H1 (cell line): ENCODE measurements at regions not wholly inside any gene's neighbourhood (a gene's known extent, or its start where the extent isn't known, plus 50 kb on each side); places are given as distances from the start of the nearest gene placed in this dataset.

Experiments
- CTCF ChIA-PET: fragments of 300-600 bp; sonication (Branson Sonifier 250); formaldehyde crosslinking; loops from one replicate; lab custom pipeline; 2021; ENCODE audit not compliant: partially characterized antibody; lab: Charles Lee
- POLR2A ChIA-PET: fragments of 300-600 bp; sonication (Branson Sonifier 250); formaldehyde crosslinking; loops from one replicate; lab custom pipeline; 2021; ENCODE audit warnings: inconsistent platforms; ENCODE audit not compliant: partially characterized antibody; lab: Charles Lee
- DNase-seq, 2 experiments: peaks; one replicate each; pipeline versions ENCODE4 v3.0.0 to v3.0.0-alpha.2; 2010 to 2022; ENCODE audit warnings: low spot score in 2 of 2, low read depth in 1 of 2, mixed read lengths in 1 of 2
- FAIRE-seq: peaks from 2 replicates; lab custom pipeline; 2011; peaks lifted over from hg19 to GRCh38; lab: Jason Lieb, UNC
- H2AFZ ChIP-seq: 2 replicates; pipeline ENCODE4 v1.8.1; 2012; ENCODE audit warnings: low read length, inconsistent platforms
- H2AK5ac ChIP-seq: 2 replicates; pipeline ENCODE4 v1.6.1; 2013; ENCODE audit warnings: low read depth, low read length
- H2BK120ac ChIP-seq: replicated peaks from 2 replicates; pipeline ENCODE3; 2013; ENCODE audit warnings: low read depth, low read length, inconsistent platforms
- H2BK12ac ChIP-seq: 2 replicates; pipeline ENCODE4 v1.6.1; 2013; ENCODE audit warnings: low read depth, low read length
- H2BK15ac ChIP-seq: 2 replicates; pipeline ENCODE4 v1.6.1; 2013; ENCODE audit warnings: low read length
- H2BK20ac ChIP-seq: 2 replicates; pipeline ENCODE4 v1.6.1; 2013; ENCODE audit warnings: low read length
- H2BK5ac ChIP-seq: 2 replicates; pipeline ENCODE4 v1.6.1; 2013; ENCODE audit warnings: low read depth, low read length
- H3K14ac ChIP-seq: 2 replicates; pipeline ENCODE4 v1.6.1; 2013; ENCODE audit warnings: inconsistent platforms; ENCODE audit not compliant: insufficient read length
- H3K18ac ChIP-seq: 2 replicates; pipeline ENCODE4 v1.6.1; 2013; ENCODE audit warnings: low read length; ENCODE audit errors: extremely low read depth
- H3K23ac ChIP-seq: 2 replicates; pipeline ENCODE4 v1.6.1; 2013; ENCODE audit warnings: inconsistent platforms; ENCODE audit not compliant: insufficient read length
- H3K23me2 ChIP-seq: 2 replicates; pipeline ENCODE4 v1.6.1; 2013; ENCODE audit warnings: low read depth, low read length
- H3K27ac ChIP-seq: 2 replicates; pipeline ENCODE4 v1.6.1; 2011; ENCODE audit warnings: low read depth, low read length, inconsistent platforms
- H3K27me3 ChIP-seq, 4 experiments: replicated peaks in 1 of 4; 1 replicate in 1 of 4; 2 replicates in 3 of 4; pipeline versions ENCODE4 v1.6.1 to v1.8.1; 2011 to 2013; ENCODE audit warnings: low read length in 3 of 4, mild to moderate bottlenecking in 3 of 4, inconsistent platforms in 2 of 4, mixed read lengths in 2 of 4, moderate library complexity in 1 of 4; ENCODE audit not compliant: control insufficient read depth in 3 of 4, insufficient read depth in 3 of 4; ENCODE audit errors: extremely low read depth in 1 of 4
- H3K36me3 ChIP-seq, 4 experiments: 2 replicates each; pipeline versions ENCODE4 v1.6.1 to v1.8.1; 2011 to 2013; ENCODE audit warnings: mild to moderate bottlenecking in 4 of 4, low read length in 3 of 4, moderate library complexity in 2 of 4, control low read depth in 1 of 4, inconsistent platforms in 1 of 4; ENCODE audit not compliant: insufficient read depth in 4 of 4, control insufficient read depth in 2 of 4
- H3K4ac ChIP-seq: replicated peaks from 2 replicates; pipeline ENCODE3; 2013; ENCODE audit warnings: low read length, low read depth, mixed read lengths, inconsistent platforms; ENCODE audit not compliant: insufficient read length
- H3K4me1 ChIP-seq, 4 experiments: replicated peaks in 1 of 4; 1 replicate in 1 of 4; 2 replicates in 3 of 4; pipeline versions ENCODE4 v1.6.1 to v1.8.1; 2011 to 2013; ENCODE audit warnings: low read length in 3 of 4, inconsistent platforms in 2 of 4, mixed read lengths in 1 of 4; ENCODE audit not compliant: insufficient read depth in 4 of 4, control insufficient read depth in 3 of 4
- H3K4me2 ChIP-seq, 2 experiments: 2 replicates each; pipeline versions ENCODE4 v1.6.1 to v1.8.1; 2011 to 2013; ENCODE audit warnings: low read depth in 2 of 2, low read length in 2 of 2, control low read depth in 1 of 2, inconsistent platforms in 1 of 2, mild to moderate bottlenecking in 1 of 2; ENCODE audit not compliant: insufficient read depth in 1 of 2
- H3K4me3 ChIP-seq, 4 experiments: fragments of 200-600, 300-600 bp in 1 of 4; sonication (generic), shearing (Covaris generic), sonication (Bioruptor Twin) in 1 of 4; 2 replicates each; pipeline versions ENCODE4 v1.5.1 to v1.8.1; 2011 to 2016; ENCODE audit warnings: low read length in 4 of 4, low read depth in 3 of 4, control low read depth in 2 of 4, inconsistent platforms in 2 of 4, mild to moderate bottlenecking in 2 of 4, mixed read lengths in 1 of 4, moderate library complexity in 1 of 4; ENCODE audit not compliant: insufficient read depth in 2 of 4; ENCODE audit errors: extremely low read depth in 1 of 4
- H3K56ac ChIP-seq: replicated peaks from 2 replicates; pipeline ENCODE3; 2013; ENCODE audit warnings: low read depth, mild to moderate bottlenecking, mixed read lengths, low read length, inconsistent platforms; ENCODE audit not compliant: insufficient read length
- H3K79me1 ChIP-seq: 2 replicates; pipeline ENCODE4 v1.6.1; 2013; ENCODE audit warnings: low read depth, low read length, control low read depth
- H3K79me2 ChIP-seq, 2 experiments: 2 replicates each; pipeline versions ENCODE4 v1.6.1 to v1.8.1; 2012 to 2013; ENCODE audit warnings: low read length in 2 of 2, mild to moderate bottlenecking in 2 of 2, inconsistent platforms in 1 of 2; ENCODE audit not compliant: insufficient read depth in 2 of 2, control insufficient read depth in 1 of 2
- H3K9ac ChIP-seq, 4 experiments: replicated peaks in 1 of 4; 1 replicate in 1 of 4; 2 replicates in 3 of 4; pipeline versions ENCODE4 v1.6.1 to v1.8.1; 2011 to 2013; ENCODE audit warnings: low read depth in 3 of 4, low read length in 3 of 4, control low read depth in 2 of 4, mild to moderate bottlenecking in 2 of 4, moderate library complexity in 2 of 4, inconsistent platforms in 1 of 4; ENCODE audit errors: extremely low read depth in 1 of 4
- H3K9me3 ChIP-seq, 2 experiments: 2 replicates each; pipeline versions ENCODE4 v1.6.1 to v1.8.1; 2012 to 2013; ENCODE audit warnings: mild to moderate bottlenecking in 2 of 2, moderate library complexity in 2 of 2, control low read depth in 1 of 2, inconsistent platforms in 1 of 2, low read depth in 1 of 2, low read length in 1 of 2, mixed read lengths in 1 of 2; ENCODE audit not compliant: insufficient read depth in 2 of 2
- H4K20me1 ChIP-seq, 2 experiments: replicated peaks in 1 of 2; 2 replicates each; pipeline versions ENCODE3 to v1.8.1; 2011 to 2013; ENCODE audit warnings: inconsistent platforms in 2 of 2, low read length in 2 of 2, mild to moderate bottlenecking in 1 of 2; ENCODE audit not compliant: insufficient read depth in 2 of 2, control insufficient read depth in 1 of 2
- H4K5ac ChIP-seq: 2 replicates; pipeline ENCODE4 v1.6.1; 2013; ENCODE audit warnings: low read length, low read depth, mixed read lengths, inconsistent platforms; ENCODE audit not compliant: insufficient read length
- H4K8ac ChIP-seq: 2 replicates; pipeline ENCODE4 v1.8.0; 2013; ENCODE audit warnings: mild to moderate bottlenecking, moderate library complexity, low read length, inconsistent platforms; ENCODE audit not compliant: insufficient read depth; ENCODE audit errors: extremely low read depth
- H4K91ac ChIP-seq: replicated peaks from 2 replicates; pipeline ENCODE3; 2013; ENCODE audit warnings: low read length, mixed read lengths, inconsistent platforms; ENCODE audit not compliant: insufficient read length
- CTBP2 ChIP-seq: IDR thresholded peaks from 2 replicates; pipeline ENCODE4 v1.7.0; 2011; ENCODE audit warnings: borderline replicate concordance, mild to moderate bottlenecking, moderate library complexity, mixed read lengths, low read length; ENCODE audit not compliant: insufficient read depth, insufficient read length
- RFX5 ChIP-seq: IDR thresholded peaks from 2 replicates; pipeline ENCODE4 v1.6.1; 2011; ENCODE audit warnings: low read depth, low read length, improper control_type of control experiment, borderline replicate concordance
- TCF12 ChIP-seq: IDR thresholded peaks from 2 replicates; pipeline ENCODE4 v1.6.1; 2011; ENCODE audit warnings: low read depth, mild to moderate bottlenecking, low read length
- WGBS, 2 experiments: shearing (Covaris generic) in 1 of 2; methylation state at CpG; one replicate each; pipeline versions ENCODE4 v1.1.6 to v1.1.7; 2013 to 2015; ENCODE audit warnings: low lambda C conversion rate in 2 of 2, mixed read lengths in 2 of 2, inconsistent platforms in 1 of 2, low coverage in 1 of 2, missing lambda C conversion rate in 1 of 2; ENCODE audit not compliant: insufficient replicate concordance in 2 of 2, insufficient coverage in 1 of 2, insufficient read length in 1 of 2; ENCODE audit errors: extremely low coverage in 1 of 2, missing lambda C conversion rate in 1 of 2; 5-methylcytosine and 5-hydroxymethylcytosine counted together

- FAIRE-seq (no peak), DNase-seq (no peak)
- no peak overlapping the region for H3K27ac ChIP-seq
- no peak overlapping the region for H2BK12ac ChIP-seq
- no peaks in the 10 kb centered on the region for H3K79me2 ChIP-seq
- no peak overlapping the region for H2AK5ac ChIP-seq
- no peak overlapping the region for H3K4me3 ChIP-seq
- no peak overlapping the region for H4K5ac ChIP-seq
- peak overlapping the region; percentile 19; the same call in 1 of the 2 replicates for H2AFZ ChIP-seq
- H3K4ac ChIP-seq, result no peak overlapping the region
- no peak overlapping the region for H4K91ac ChIP-seq
- H2BK120ac ChIP-seq, result no peak overlapping the region
- no peak overlapping the region for H2BK5ac ChIP-seq
- H2BK15ac ChIP-seq, result no peak overlapping the region
- H3K4me1 ChIP-seq, result peaks cover 0 to 4% (median 1%) of the 10 kb centered on the region in 4 experiments; a peak in 3 of 7 replicates
- no peak overlapping the region for H3K4me2 ChIP-seq
- no peaks in the 10 kb centered on the region for H3K27me3 ChIP-seq
- no peak overlapping the region for H3K23ac ChIP-seq
- H3K36me3 ChIP-seq, result no peaks in the 10 kb centered on the region
- no peak overlapping the region for H3K56ac ChIP-seq
- no peak overlapping the region for H3K9ac ChIP-seq
- WGBS, 2 experiments, result 97% methylated on average over 6 of the region's 6 CpGs; no CpG with 5 or more reads in 1 of the 2 experiments
- ChIA-PET POLR2A (no interaction called here), CTCF (no interaction called here)
- H3K9me3 ChIP-seq, result no peaks in the 10 kb centered on the region; a peak in 1 of 4 replicates
- no peak overlapping the region; the same call in 1 of the 2 replicates for H4K8ac ChIP-seq
- no peaks in the 10 kb centered on the region for H3K23me2 ChIP-seq
- H3K14ac ChIP-seq, result no peak overlapping the region
- no peaks in the 10 kb centered on the region for H4K20me1 ChIP-seq
- no peak overlapping the region for H3K18ac ChIP-seq
- TF ChIP-seq CTBP2 (no peak), RFX5 (no peak), TCF12 (no peak)
- TF ChIP-seq, all 59 proteins: peak for 0
- Histone ChIP-seq H2BK20ac (no peak overlapping the region), H3K79me1 (no peaks in the 10 kb centered on the region)
Observed at GRCh38 chr1:189929501-189930099, 548.1 kb downstream of the BRINP3 start.
